ENCODE measurements at regions not wholly inside any gene's neighbourhood (a gene's known extent, or its start where the extent isn't known, plus 50 kb on each side); places are given as distances from the start of the nearest gene placed in this dataset.

- H3K36me3 ChIP-seq (ENCODE audit: control insufficient read depth, insufficient read depth, low read length) = no peaks in the 10 kb centered on the region
- no peak overlapping the region for H3K4me3 ChIP-seq (ENCODE audit: low read depth, low read length)
- no peak for TF ChIP-seq CTCF (IDR thresholded peaks at IDR 0.05; ENCODE audit: insufficient read depth, low read length, poor library complexity, severe bottlenecking)
- DNase-seq (ENCODE audit: low read depth) = no peak
- H3K27me3 ChIP-seq (ENCODE audit: control insufficient read depth, insufficient read depth, low read length) = no peaks in the 10 kb centered on the region
Observed at GRCh38 chr10:52459097-52459496, 145.0 kb downstream of the DKK1 start.

DNA sequence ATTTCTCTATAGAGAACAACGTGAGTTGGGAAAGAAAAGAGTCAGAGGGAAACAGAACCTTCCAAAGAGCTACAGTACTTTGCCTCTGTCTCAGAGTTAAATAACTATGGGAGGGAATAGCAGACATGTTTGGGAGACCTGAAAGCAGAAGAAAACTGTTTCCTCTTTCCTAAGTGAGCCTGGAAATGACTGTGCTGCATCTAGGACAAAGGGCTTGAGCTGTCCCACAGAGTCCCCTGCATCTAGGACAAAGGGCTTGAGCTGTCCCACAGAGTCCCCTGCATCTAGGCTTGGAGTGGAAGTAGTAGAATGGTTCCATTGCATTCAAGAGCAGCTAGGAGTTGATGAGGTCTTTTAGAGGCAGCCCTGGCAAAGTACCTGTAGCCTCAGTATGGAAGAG lies 149.7 kb downstream of the DKK1 start:
- Histone ChIP-seq H3K4me3 (ENCODE audit: low read depth, low read length) (no peak overlapping the region), H3K27me3 (ENCODE audit: control insufficient read depth, insufficient read depth, low read length) (no peaks in the 10 kb centered on the region), H3K36me3 (ENCODE audit: control insufficient read depth, insufficient read depth, low read length) (no peaks in the 10 kb centered on the region)
- no peak for TF ChIP-seq CTCF (IDR thresholded peaks at IDR 0.05; ENCODE audit: insufficient read depth, low read length, poor library complexity, severe bottlenecking)
- no peak for DNase-seq (ENCODE audit: low read depth)

DNA sequence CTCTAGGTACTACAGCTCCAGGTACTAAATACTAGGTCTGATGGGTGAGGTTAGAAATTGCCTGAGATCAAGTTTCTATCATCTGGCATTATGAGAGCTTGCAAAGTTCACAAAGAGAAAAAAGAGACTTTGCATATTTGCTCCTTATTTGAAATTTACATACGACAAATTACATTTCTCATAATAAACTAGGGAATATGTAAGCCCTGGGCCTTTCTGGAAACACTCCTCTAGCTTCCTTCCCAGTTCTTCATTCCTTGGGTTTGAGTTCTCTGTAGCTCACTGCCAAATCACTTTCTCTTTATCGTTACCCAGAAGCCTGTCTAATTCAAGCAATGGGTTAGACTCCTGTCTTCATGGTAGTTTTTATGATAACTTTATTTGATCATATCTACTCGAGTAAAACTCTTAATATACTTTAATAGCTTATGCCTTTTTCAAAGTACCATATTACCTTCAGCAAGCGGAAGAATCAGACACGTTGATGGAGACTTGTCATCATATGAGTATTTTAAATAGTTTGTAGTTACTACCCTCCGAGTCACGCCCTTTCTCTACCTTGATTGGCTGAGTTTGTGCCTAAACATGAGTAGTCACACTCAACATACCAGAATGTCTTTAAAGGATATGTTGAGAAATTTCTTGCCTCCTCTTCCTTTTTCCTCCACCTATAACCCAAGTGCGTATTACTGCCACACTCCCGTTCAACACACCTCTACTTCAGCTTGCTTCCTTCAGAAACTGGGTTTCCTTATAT lies 150.5 kb downstream of the DKK1 start:
- Histone ChIP-seq H3K4me3 (ENCODE audit: low read depth, low read length) (no peak overlapping the region), H3K27me3 (ENCODE audit: control insufficient read depth, insufficient read depth, low read length) (no peaks in the 10 kb centered on the region), H3K36me3 (ENCODE audit: control insufficient read depth, insufficient read depth, low read length) (no peaks in the 10 kb centered on the region)
- DNase-seq (ENCODE audit: low read depth) = no peak
- no peak for TF ChIP-seq CTCF (IDR thresholded peaks at IDR 0.05; ENCODE audit: insufficient read depth, low read length, poor library complexity, severe bottlenecking)

DNA sequence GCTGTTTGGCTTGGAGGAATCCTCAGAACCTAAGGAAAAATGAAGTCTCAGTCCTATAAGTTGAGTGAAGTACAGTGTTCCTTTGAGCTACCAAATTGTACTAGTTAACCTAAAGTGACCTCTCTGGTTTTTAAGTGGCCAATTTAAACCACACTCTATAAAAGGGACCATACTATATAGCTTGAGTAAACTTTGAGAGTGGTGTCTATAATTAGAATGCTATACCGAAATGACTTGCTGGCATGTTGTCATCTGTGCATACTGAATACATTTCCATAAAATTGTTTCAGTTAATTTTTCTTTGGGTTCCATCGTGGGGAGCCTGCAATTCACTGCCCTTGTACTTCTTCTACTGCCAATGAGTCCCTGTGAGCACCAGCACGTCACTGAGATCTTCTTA lies 151.1 kb downstream of the DKK1 start:
- TF ChIP-seq CTCF (IDR thresholded peaks at IDR 0.05; ENCODE audit: insufficient read depth, low read length, poor library complexity, severe bottlenecking) = no peak
- DNase-seq (ENCODE audit: low read depth) = no peak
- no peak overlapping the region for H3K4me3 ChIP-seq (ENCODE audit: low read depth, low read length)

DNA sequence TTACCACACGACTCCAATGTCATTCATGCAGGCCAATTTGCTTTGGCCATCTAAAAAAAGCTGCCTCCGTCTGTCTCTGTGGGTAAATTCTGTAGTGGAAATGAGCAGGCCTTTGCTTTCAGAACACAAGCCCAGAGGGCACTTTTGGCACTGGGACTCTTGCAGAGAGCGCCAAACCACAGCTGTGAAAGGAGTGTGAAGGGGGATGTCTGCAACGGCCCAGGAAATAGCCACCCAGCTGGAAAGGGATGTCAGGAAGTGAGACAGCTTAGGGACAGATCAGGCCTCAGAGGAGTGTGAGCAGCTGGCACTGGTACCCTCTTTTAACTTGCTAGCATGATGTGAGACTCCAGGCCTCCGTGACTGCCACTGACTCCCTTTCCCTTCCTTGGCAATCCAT lies 152.4 kb downstream of the DKK1 start:
- no peak for TF ChIP-seq CTCF (IDR thresholded peaks at IDR 0.05; ENCODE audit: insufficient read depth, low read length, poor library complexity, severe bottlenecking)
- Histone ChIP-seq H3K27me3 (ENCODE audit: control insufficient read depth, insufficient read depth, low read length) (no peaks in the 10 kb centered on the region), H3K36me3 (ENCODE audit: control insufficient read depth, insufficient read depth, low read length) (no peaks in the 10 kb centered on the region), H3K4me3 (ENCODE audit: low read depth, low read length) (no peak overlapping the region)
- no peak for DNase-seq (ENCODE audit: low read depth)

More for the DNA sequence above, 151.1 kb downstream of the DKK1 start:
- Histone ChIP-seq H3K27me3 (ENCODE audit: control insufficient read depth, insufficient read depth, low read length) (no peaks in the 10 kb centered on the region), H3K36me3 (ENCODE audit: control insufficient read depth, insufficient read depth, low read length) (no peaks in the 10 kb centered on the region)
